ENCODE measurements at regions not wholly inside any gene's neighbourhood (a gene's known extent, or its start where the extent isn't known, plus 50 kb on each side); places are given as distances from the start of the nearest gene placed in this dataset.

GRCh38 chr6:113495521-113495920 is 361.6 kb upstream of the MARCKS start:
- ATAC-seq (ENCODE audit: low FRiP score), result no peak
- no peak for DNase-seq (ENCODE audit: low spot score)
- TF ChIP-seq, protein P1, sequence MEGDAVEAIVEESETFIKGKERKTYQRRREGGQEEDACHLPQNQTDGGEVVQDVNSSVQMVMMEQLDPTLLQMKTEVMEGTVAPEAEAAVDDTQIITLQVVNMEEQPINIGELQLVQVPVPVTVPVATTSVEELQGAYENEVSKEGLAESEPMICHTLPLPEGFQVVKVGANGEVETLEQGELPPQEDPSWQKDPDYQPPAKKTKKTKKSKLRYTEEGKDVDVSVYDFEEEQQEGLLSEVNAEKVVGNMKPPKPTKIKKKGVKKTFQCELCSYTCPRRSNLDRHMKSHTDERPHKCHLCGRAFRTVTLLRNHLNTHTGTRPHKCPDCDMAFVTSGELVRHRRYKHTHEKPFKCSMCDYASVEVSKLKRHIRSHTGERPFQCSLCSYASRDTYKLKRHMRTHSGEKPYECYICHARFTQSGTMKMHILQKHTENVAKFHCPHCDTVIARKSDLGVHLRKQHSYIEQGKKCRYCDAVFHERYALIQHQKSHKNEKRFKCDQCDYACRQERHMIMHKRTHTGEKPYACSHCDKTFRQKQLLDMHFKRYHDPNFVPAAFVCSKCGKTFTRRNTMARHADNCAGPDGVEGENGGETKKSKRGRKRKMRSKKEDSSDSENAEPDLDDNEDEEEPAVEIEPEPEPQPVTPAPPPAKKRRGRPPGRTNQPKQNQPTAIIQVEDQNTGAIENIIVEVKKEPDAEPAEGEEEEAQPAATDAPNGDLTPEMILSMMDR (IDR thresholded peaks at IDR 0.05), result no peak

GRCh38 chr6:113496166-113496565 is 361.0 kb upstream of the MARCKS start:
- DNase-seq (ENCODE audit: low spot score) (no peak), ATAC-seq (ENCODE audit: low FRiP score) (no peak)
- TF ChIP-seq, protein P1 (IDR thresholded peaks at IDR 0.05), result no peak

DNA sequence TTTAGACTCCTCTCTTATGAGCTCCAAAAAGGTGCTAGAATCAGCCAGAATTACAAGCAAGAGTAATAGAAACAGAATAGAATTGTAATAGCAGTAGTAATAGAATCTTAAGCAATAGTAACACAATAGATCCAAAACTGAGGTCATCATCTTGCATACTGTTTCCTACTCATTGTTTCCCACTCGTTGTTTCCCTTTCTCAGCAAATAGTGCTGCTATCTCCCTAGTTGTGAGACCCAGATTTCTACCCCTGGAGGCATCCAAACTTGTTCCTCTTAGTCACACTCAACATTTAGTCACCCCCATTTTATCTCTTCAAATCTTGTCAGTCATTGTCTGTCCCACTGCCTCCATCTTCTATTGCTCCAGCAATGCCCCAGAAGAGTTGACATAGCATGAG is 356.9 kb upstream of the MARCKS start:
- ATAC-seq (ENCODE audit: low FRiP score) (no peak), DNase-seq (ENCODE audit: low spot score) (no peak)
- TF ChIP-seq, protein P1 (IDR thresholded peaks at IDR 0.05), result no peak

- no peak for ATAC-seq (ENCODE audit: low FRiP score)
- TF ChIP-seq, protein P1 (IDR thresholded peaks at IDR 0.05), result no peak
- DNase-seq (ENCODE audit: low spot score), result no peak
Measured at GRCh38 chr6:113505084-113505699, 352.0 kb upstream of the MARCKS start.

- TF ChIP-seq, protein P1 (IDR thresholded peaks at IDR 0.05), result no peak
- DNase-seq (ENCODE audit: low spot score) (no peak), ATAC-seq (ENCODE audit: low FRiP score) (no peak)
Measured at GRCh38 chr6:113508249-113508648, 348.9 kb upstream of the MARCKS start.

- ATAC-seq (ENCODE audit: low FRiP score) (no peak), DNase-seq (ENCODE audit: low spot score) (no peak)
- TF ChIP-seq, protein P1 (IDR thresholded peaks at IDR 0.05), result no peak
Measured at GRCh38 chr6:113511100-113511499, 346.0 kb upstream of the MARCKS start.

GRCh38 chr6:113512576-113512975 is 344.6 kb upstream of the MARCKS start:
- DNase-seq (ENCODE audit: low spot score) (no peak), ATAC-seq (ENCODE audit: low FRiP score) (no peak)
- TF ChIP-seq, protein P1 (IDR thresholded peaks at IDR 0.05), result no peak
